HepG2 (cell line): ENCODE measurements at regions not wholly inside any gene's neighbourhood (a gene's known extent, or its start where the extent isn't known, plus 50 kb on each side); places are given as distances from the start of the nearest gene placed in this dataset.

Source experiments
- ATAC-seq: fragments of 200-7000 bp; cut with Tn5 transposase; 3 replicates; pipeline ENCODE4 v1.9.1; 2020; ENCODE audit warnings: mild to moderate bottlenecking, moderate library complexity
- BruUV-seq: library from RNA; stranded (reverse); fragments of 400-500 nt; replicated peaks from 2 replicates; lab custom pipeline; 2021; lab: Mats Ljungman, UMichigan
- CTCF ChIA-PET: fragments of 300-600 bp; formaldehyde crosslinking; extraction: SDS; loops from one replicate; lab custom pipeline; 2021; ENCODE audit warnings: low total read pairs, inconsistent platforms, low intra/inter-chr PET ratio; lab: Yijun Ruan, JAX
- POLR2A ChIA-PET: fragments of 350-600 bp; sonication (Branson Sonifier 250); formaldehyde crosslinking; loops from one replicate; lab custom pipeline; 2020; ENCODE audit warnings: antibody characterized with exemption, inconsistent platforms; lab: Yijun Ruan, JAX
- DNase-seq: peaks from one replicate; pipeline ENCODE4 v3.0.0-alpha.2; 2015; ENCODE audit warnings: low spot score
- FAIRE-seq: peaks from 3 replicates; lab custom pipeline; 2011; peaks lifted over from hg19 to GRCh38; lab: Jason Lieb, UNC
- H2AFZ ChIP-seq: one replicate; pipeline ENCODE4 v1.6.1; 2011; ENCODE audit warnings: low read length, inconsistent platforms
- H3K27ac ChIP-seq: fragments of 300-600 bp; 3 replicates; pipeline ENCODE4 v1.8.0; 2011; ENCODE audit warnings: mixed run types, mild to moderate bottlenecking, mixed read lengths, low read length, inconsistent platforms; ENCODE audit not compliant: insufficient read depth; ENCODE audit errors: extremely low read length
- H3K27me3 ChIP-seq, 2 experiments: fragments of 200-600 bp in 1 of 2; 2 replicates in 1 of 2; 3 replicates in 1 of 2; pipeline versions ENCODE4 v1.6.0 to v1.8.0; 2011; ENCODE audit warnings: low read length in 2 of 2, mild to moderate bottlenecking in 2 of 2, moderate library complexity in 2 of 2, inconsistent platforms in 1 of 2; ENCODE audit not compliant: insufficient read depth in 2 of 2, control insufficient read depth in 1 of 2
- H3K36me3 ChIP-seq, 2 experiments: fragments of 200-600 bp in 1 of 2; replicated peaks in 1 of 2; 2 replicates in 1 of 2; 3 replicates in 1 of 2; pipeline versions ENCODE4 v1.5.1 to v1.8.0; 2011; ENCODE audit warnings: low read length in 2 of 2, inconsistent platforms in 1 of 2; ENCODE audit not compliant: insufficient read depth in 2 of 2, control insufficient read depth in 1 of 2
- H3K4me1 ChIP-seq: 2 replicates; pipeline ENCODE4 v1.5.1; 2012; ENCODE audit warnings: low read length, inconsistent platforms; ENCODE audit not compliant: insufficient read depth
- H3K4me2 ChIP-seq: 2 replicates; pipeline ENCODE4 v1.6.0; 2011; ENCODE audit warnings: low read depth, low read length, inconsistent platforms
- H3K4me3 ChIP-seq, 3 experiments: fragments of 200-600 bp in 1 of 3; sonication (generic), shearing (Covaris generic) in 1 of 3; replicated peaks in 1 of 3; 2 replicates each; pipeline ENCODE4 v1.5.1; 2011 to 2016; ENCODE audit warnings: low read length in 3 of 3, inconsistent platforms in 2 of 3, low read depth in 2 of 3, mild to moderate bottlenecking in 2 of 3, control low read depth in 1 of 3, mixed read lengths in 1 of 3; ENCODE audit not compliant: insufficient read depth in 1 of 3
- H3K79me2 ChIP-seq: one replicate; pipeline ENCODE4 v1.6.1; 2011; ENCODE audit warnings: low read length, inconsistent platforms; ENCODE audit not compliant: insufficient read depth
- H3K9ac ChIP-seq: 2 replicates; pipeline ENCODE4 v1.6.0; 2011; ENCODE audit warnings: mild to moderate bottlenecking, low read depth, low read length, inconsistent platforms; ENCODE audit not compliant: insufficient read depth
- H3K9me3 ChIP-seq: 2 replicates; pipeline ENCODE4 v1.5.1; 2012; ENCODE audit warnings: mild to moderate bottlenecking, low read length
- H4K20me1 ChIP-seq: 2 replicates; pipeline ENCODE4 v1.6.0; 2011; ENCODE audit warnings: inconsistent platforms, mild to moderate bottlenecking, low read length, moderate library complexity; ENCODE audit not compliant: insufficient read depth
- BORCS8-MEF2B ChIP-seq: sonication (generic); formaldehyde crosslinking; IDR thresholded peaks from 2 replicates; pipeline ENCODE4 v1.8.0; 2022; ENCODE audit warnings: mild to moderate bottlenecking, missing genetic modification reagents
- KLF15 ChIP-seq: sonication (generic); formaldehyde crosslinking; IDR thresholded peaks from 2 replicates; pipeline ENCODE4 v1.8.1; 2023; ENCODE audit warnings: borderline replicate concordance, mild to moderate bottlenecking, inconsistent platforms, missing genetic modification reagents, mixed read lengths
- MXD4 ChIP-seq: IDR thresholded peaks from 2 replicates; pipeline ENCODE4 v1.6.1; 2016; ENCODE audit warnings: mild to moderate bottlenecking, missing biosample characterization, missing genetic modification reagents
- SALL1 ChIP-seq: sonication (generic); formaldehyde crosslinking; IDR thresholded peaks from 2 replicates; pipeline ENCODE4 v1.8.0; 2022; ENCODE audit warnings: mild to moderate bottlenecking, missing genetic modification reagents
- TCF7L2 ChIP-seq: IDR thresholded peaks from 2 replicates; pipeline ENCODE4 v1.6.1; 2011; ENCODE audit warnings: mild to moderate bottlenecking, low read depth, low read length, moderate library complexity
- U2AF1 ChIP-seq: fragments of 200-400 bp; formaldehyde crosslinking; optimal IDR thresholded peaks from 2 replicates; pipeline ENCODE3; 2017; ENCODE audit warnings: mild to moderate bottlenecking, low read depth, low read length
- ZBTB7A ChIP-seq: sonication (generic); formaldehyde crosslinking; IDR thresholded peaks from 2 replicates; pipeline ENCODE4 v1.8.0; 2022; ENCODE audit warnings: mild to moderate bottlenecking, missing genetic modification reagents
- ZNF382 ChIP-seq: sonication (generic); formaldehyde crosslinking; IDR thresholded peaks from 2 replicates; pipeline ENCODE4 v1.5.0; 2020; ENCODE audit warnings: missing genetic modification reagents, mild to moderate bottlenecking, borderline replicate concordance
- ZNF883 ChIP-seq: sonication (generic); formaldehyde crosslinking; IDR thresholded peaks from 2 replicates; pipeline ENCODE4 v1.5.1; 2020; ENCODE audit warnings: mild to moderate bottlenecking, missing genetic modification reagents; ENCODE audit errors: not compliant biosample characterization
- WGBS: methylation state at CpG from one replicate; pipeline ENCODE4 v1.1.6; 2017; ENCODE audit warnings: low lambda C conversion rate; 5-methylcytosine and 5-hydroxymethylcytosine counted together
- in situ Hi-C: cut with HindIII; loops from 2 replicates; pipeline ENCODE4 v1.10.0; 2017; ENCODE audit warnings: low pct_unique_long_range_greater_than_20kb; ENCODE audit not compliant: extremely low pct_ligation_motif_present
- intact Hi-C: fragments of 100-400 bp; cut with micrococcal nuclease; formaldehyde crosslinking; loops from one replicate; pipeline ENCODE4 v1.10.0; 2022; ENCODE audit not compliant: unreplicated experiment
- TF ChIP-seq, protein P1 (sequence below): sonication (generic); formaldehyde crosslinking; IDR thresholded peaks from 2 replicates; pipeline ENCODE4 v1.8.0; 2022; ENCODE audit warnings: mild to moderate bottlenecking, missing genetic modification reagents, borderline replicate concordance
- TF ChIP-seq, protein P2 (sequence below): sonication (generic); formaldehyde crosslinking; IDR thresholded peaks from 2 replicates; pipeline ENCODE4 v1.5.1; 2020; ENCODE audit warnings: mild to moderate bottlenecking, missing genetic modification reagents, moderate library complexity

- Histone ChIP-seq H3K4me1 (no peaks in the 10 kb centered on the region), H2AFZ (no peak overlapping the region), H3K27me3 (no peaks in the 10 kb centered on the region), H4K20me1 (no peaks in the 10 kb centered on the region), H3K4me3 (no peak overlapping the region), H3K27ac (no peak overlapping the region), H3K9ac (no peak overlapping the region), H3K36me3 (no peaks in the 10 kb centered on the region)
- ChIA-PET POLR2A (no interaction called here), CTCF (no interaction called here)
- 0% methylated on average over 1 of the region's 1 CpG for WGBS
- in situ Hi-C loops: no loop called here
- BruUV-seq: no TSS peak
- no peak for ATAC-seq
- no peak for TF ChIP-seq TCF7L2
- no peak for TF ChIP-seq U2AF1
- no peak for TF ChIP-seq ZBTB7A
- no peak for TF ChIP-seq MXD4 (CRISPR knock-in tag)
- no peak for TF ChIP-seq ZNF883 (CRISPR knock-in tag)
- no peak for TF ChIP-seq ZNF382 (CRISPR knock-in tag)
- no peak for TF ChIP-seq BORCS8-MEF2B (CRISPR knock-in tag)
- TF ChIP-seq, all 625 proteins: peak for 0
- Histone ChIP-seq H3K9me3 (peaks cover 63% of the 10 kb centered on the region), H3K4me2 (no peak overlapping the region), H3K79me2 (no peaks in the 10 kb centered on the region)
- intact Hi-C loops: no loop called here
- DNase-seq: no peak
- no peak for FAIRE-seq
Observed at GRCh38 chr5:13552361-13552760, 392.1 kb downstream of the DNAH5 start.

GRCh38 chr5:13551645-13552044, 392.8 kb downstream of the DNAH5 start:
- Histone ChIP-seq H3K4me2 (no peak overlapping the region), H3K36me3 (no peaks in the 10 kb centered on the region), H3K9ac (no peak overlapping the region), H3K4me3 (no peak overlapping the region), H3K79me2 (no peaks in the 10 kb centered on the region), H4K20me1 (no peaks in the 10 kb centered on the region)
- in situ Hi-C loops: no loop called here
- CTCF ChIA-PET: no interaction called here
- ATAC-seq: no peak
- no peak for DNase-seq
- TF ChIP-seq, protein P1, sequence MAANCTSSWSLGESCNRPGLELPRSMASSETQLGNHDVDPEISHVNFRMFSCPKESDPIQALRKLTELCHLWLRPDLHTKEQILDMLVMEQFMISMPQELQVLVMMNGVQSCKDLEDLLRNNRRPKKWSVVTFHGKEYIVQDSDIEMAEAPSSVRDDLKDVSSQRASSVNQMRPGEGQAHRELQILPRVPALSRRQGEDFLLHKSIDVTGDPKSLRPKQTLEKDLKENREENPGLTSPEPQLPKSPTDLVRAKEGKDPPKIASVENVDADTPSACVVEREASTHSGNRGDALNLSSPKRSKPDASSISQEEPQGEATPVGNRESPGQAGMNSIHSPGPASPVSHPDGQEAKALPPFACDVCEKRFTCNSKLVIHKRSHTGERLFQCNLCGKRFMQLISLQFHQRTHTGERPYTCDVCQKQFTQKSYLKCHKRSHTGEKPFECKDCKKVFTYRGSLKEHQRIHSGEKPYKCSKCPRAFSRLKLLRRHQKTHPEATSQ (CRISPR knock-in tag): no peak
- TF ChIP-seq KLF15 (CRISPR knock-in tag) (no peak), SALL1 (CRISPR knock-in tag) (no peak)
- TF ChIP-seq, protein P2, sequence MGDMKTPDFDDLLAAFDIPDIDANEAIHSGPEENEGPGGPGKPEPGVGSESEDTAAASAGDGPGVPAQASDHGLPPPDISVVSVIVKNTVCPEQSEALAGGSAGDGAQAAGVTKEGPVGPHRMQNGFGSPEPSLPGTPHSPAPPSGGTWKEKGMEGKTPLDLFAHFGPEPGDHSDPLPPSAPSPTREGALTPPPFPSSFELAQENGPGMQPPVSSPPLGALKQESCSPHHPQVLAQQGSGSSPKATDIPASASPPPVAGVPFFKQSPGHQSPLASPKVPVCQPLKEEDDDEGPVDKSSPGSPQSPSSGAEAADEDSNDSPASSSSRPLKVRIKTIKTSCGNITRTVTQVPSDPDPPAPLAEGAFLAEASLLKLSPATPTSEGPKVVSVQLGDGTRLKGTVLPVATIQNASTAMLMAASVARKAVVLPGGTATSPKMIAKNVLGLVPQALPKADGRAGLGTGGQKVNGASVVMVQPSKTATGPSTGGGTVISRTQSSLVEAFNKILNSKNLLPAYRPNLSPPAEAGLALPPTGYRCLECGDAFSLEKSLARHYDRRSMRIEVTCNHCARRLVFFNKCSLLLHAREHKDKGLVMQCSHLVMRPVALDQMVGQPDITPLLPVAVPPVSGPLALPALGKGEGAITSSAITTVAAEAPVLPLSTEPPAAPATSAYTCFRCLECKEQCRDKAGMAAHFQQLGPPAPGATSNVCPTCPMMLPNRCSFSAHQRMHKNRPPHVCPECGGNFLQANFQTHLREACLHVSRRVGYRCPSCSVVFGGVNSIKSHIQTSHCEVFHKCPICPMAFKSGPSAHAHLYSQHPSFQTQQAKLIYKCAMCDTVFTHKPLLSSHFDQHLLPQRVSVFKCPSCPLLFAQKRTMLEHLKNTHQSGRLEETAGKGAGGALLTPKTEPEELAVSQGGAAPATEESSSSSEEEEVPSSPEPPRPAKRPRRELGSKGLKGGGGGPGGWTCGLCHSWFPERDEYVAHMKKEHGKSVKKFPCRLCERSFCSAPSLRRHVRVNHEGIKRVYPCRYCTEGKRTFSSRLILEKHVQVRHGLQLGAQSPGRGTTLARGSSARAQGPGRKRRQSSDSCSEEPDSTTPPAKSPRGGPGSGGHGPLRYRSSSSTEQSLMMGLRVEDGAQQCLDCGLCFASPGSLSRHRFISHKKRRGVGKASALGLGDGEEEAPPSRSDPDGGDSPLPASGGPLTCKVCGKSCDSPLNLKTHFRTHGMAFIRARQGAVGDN (CRISPR knock-in tag): no peak
- TF ChIP-seq, all 625 proteins: peak for 0
- Histone ChIP-seq H3K27ac (no peak overlapping the region), H3K4me1 (no peaks in the 10 kb centered on the region), H2AFZ (no peak overlapping the region), H3K27me3 (no peaks in the 10 kb centered on the region), H3K9me3 (peaks cover 61% of the 10 kb centered on the region)
- no TSS peak for BruUV-seq
- POLR2A ChIA-PET: no interaction called here
- intact Hi-C loops: no loop called here
- FAIRE-seq: no peak
- 4% methylated on average over 2 of the region's 2 CpGs for WGBS
